Fibroblast of skin of left quadriceps (primary cell): ENCODE measurements at regions not wholly inside any gene's neighbourhood (a gene's known extent, or its start where the extent isn't known, plus 50 kb on each side); places are given as distances from the start of the nearest gene placed in this dataset.

Source experiments
- DNase-seq, 2 experiments: peaks; one replicate each; pipeline ENCODE4 v3.0.0-alpha.2; 2013; ENCODE audit warnings: low read depth in 2 of 2

DNA sequence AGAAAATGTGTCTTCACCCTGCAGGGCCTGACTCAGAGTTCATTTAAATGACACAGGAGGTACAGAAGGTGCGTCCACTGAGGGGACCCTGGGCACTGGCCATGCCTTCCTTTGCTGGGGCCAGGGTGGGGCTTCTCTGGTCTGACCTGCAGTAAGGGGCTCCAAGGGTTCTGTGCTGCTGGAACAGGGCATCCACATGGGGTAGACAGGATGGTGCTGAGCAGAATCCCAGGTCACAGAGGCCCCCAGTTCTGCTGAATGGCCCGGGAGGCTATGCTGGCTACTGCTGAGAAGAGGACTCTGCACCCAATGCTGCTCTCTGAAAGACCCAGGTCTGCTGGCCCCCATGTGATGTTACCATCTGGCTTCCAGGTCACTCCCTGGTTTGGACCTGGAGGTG is 150.4 kb upstream of the GGTLC1 start:
- DNase-seq, result no peak

DNA sequence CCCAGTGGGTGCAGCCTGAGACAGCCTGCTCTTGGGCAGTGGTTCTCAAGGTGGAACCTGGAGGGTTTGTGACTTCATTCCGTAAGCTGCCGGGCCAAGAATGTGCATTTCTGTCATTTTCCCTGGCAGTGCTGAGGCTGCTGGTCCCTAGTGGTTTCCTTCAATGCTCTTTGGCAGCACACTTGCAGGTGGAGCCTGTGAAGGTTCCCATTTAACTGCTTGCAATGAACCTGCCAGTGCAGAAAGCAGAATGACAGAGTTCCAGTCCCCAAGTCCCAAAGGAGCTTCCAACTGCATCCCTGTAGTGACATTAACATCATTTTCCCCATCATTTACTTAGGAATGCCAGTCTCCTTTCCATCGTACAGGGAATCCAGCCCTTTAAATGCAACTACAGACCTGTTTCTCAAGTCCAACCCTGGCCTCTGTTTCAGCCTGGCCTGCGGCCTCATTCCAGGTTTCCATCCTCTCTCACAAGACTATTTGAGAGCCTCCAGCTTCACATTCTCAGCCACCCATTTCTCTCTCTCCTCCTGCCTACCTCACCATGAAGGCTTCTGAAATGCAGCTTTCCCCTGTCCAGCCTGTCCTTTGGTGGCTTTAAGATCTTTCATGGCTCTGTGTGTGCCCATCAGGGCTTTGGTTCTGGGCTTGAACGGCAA is 149.7 kb upstream of the GGTLC1 start:
- no peak for DNase-seq

DNA sequence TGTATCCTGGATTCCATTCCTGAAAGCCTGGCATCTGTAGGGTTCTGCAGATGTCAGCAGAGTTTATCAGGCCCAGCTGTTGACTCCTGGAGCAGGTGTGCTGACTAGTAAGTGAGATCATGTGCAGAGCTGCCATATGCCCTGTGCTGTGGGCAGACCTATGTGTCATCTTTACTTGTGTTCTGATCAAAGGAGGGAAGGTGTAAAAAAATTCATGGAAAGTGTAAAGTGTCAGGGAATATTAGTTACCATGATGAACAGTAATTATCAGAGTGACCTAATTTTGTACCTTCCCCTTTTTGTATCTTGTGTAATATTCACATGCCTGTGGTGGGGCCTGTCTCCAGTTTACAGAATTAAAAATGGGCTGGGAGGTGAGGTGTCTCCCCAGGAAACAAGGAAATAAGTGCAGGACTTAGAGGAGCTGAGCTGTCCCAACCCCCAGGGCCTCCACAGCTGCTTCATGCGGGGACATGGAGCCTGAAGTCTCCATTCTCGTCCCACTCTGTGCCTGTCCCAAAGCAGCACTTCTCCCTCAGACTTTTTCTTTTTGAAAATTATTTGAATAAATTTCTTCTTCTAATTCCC is 148.2 kb upstream of the GGTLC1 start:
- no peak for DNase-seq

DNA sequence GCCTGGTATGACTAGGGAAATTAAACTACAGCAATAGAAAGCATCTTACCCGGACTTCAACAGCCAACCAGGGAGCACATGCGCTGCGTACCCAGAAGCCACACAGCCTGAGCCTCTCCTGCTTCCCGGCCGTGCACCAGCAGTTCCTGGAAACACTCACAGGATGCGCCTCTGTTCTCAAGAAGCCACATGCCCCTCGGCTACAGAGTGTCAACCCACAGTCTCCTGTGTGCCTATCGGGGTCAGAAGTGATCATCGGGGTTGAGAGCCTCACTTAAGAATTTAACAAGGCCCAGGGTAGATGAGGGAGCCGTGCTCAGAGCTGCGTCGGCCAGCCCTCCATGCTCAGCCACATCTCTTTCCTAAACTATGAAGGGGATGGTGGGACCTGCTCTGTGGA is 147.2 kb upstream of the GGTLC1 start:
- no peak for DNase-seq

DNA sequence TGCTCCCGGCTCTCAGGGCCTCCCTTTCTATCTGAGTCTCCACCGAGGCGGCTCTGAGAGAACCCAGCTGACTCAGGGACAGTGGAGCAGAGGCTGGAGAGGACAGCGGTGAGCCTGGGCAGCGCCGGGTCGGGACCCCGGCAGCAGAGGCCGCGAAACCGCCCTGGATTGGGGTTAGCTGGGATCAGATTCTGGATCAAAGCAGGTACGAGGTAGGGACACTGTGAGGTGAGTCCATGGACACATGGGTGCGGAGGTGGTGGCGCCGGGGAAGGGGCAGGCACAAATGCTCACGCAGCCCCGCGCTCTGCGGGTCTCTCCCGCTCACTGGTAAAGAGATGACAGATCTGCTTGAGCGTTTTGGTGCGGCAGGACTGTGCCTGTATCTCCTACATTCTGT is 146.4 kb upstream of the GGTLC1 start:
- no peak for DNase-seq

DNA sequence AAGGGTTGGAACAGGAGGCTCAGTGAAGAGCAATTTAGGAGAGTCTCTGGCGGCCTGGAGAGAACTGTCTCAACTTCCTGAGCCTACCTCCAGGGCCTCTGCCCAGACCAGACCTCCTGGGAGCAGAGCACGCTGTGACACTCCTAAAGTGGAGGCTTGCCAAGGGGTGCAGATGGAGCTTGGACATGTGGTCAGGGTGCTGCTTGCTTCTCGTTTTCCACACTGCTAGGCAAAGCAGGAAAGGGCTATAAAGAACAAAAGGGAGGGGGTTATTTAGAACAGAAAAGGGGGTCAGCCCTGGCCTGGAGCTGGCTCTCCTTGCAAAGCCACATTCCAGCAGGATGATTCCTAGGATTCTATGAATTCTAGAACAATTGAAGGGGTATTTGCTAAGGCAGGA is 145.7 kb upstream of the GGTLC1 start:
- no peak for DNase-seq

DNA sequence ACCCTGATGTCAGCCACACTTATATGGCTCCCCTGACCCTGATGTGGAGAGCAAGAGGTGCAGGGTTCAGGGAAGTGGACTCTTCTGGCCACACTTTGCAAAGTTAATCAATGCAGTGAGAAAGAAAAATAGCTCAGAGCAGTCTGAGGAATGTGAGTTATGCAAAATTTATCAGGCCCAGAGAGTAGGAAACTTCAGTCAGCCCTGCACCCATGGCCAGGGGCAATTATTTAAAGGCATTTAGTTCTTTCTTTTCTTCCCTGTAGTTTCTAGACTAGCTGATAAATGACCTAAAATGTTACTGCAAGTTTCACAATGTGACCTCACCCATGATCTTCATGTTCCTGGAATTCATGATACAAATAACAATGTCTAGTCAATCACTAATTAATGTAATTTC is 143.7 kb upstream of the GGTLC1 start:
- DNase-seq, result no peak

DNA sequence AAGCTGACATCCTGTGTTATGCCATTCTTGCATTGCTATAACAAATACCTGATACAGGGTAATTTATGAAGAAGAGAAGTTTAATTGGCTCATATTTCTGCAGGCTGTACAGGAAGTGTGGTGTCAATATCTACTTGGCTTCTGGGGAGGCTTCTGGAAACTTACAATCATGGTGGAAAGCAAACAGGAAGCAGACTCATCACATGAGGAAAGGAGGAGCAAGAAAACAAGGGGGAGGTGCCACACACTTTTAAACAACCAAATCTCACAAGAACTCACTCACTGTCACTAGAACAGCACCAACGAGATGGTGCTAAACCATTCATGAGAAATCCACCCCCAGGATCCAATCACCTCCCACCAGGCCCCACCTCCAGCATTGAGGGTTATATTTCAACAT is 143.1 kb upstream of the GGTLC1 start:
- no peak for DNase-seq

DNA sequence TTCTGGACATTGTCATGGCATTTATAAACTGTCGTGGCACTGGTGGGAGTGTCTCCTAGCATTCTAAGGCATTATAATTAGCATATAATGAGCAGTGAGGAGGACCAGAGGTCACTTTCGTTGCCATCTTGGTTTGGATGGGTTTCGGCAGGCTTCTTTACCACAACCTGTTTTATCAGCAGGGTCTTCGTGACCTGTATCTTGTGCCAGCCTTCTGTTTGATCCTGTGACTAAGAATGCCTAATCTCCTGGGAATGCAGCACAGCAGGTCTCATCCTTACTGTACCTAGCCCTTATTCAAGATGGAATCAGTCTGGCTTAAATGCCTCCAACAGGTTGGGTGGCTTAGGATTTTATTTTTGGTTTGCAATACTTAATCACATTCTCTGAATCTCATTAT is 142.7 kb upstream of the GGTLC1 start:
- DNase-seq, result no peak

DNA sequence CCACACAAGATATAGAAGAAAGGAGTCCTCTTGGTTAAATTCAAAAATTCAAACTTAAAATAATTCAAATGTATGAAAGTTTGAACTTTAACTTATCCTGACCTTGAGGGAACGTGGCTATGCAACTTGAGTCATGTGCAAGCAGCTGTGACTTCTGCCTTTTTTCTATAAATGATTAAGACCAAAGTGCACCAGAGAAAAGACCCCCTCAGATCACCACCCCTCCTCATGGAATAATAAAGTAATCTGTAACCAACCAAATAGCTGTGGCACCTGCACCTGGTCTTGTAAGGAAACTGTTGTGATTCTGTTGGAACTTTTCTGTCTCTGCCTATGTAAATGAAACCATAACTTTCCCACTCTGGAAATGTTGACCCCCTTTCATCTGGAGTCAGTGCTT is 141.1 kb upstream of the GGTLC1 start:
- no peak for DNase-seq

DNA sequence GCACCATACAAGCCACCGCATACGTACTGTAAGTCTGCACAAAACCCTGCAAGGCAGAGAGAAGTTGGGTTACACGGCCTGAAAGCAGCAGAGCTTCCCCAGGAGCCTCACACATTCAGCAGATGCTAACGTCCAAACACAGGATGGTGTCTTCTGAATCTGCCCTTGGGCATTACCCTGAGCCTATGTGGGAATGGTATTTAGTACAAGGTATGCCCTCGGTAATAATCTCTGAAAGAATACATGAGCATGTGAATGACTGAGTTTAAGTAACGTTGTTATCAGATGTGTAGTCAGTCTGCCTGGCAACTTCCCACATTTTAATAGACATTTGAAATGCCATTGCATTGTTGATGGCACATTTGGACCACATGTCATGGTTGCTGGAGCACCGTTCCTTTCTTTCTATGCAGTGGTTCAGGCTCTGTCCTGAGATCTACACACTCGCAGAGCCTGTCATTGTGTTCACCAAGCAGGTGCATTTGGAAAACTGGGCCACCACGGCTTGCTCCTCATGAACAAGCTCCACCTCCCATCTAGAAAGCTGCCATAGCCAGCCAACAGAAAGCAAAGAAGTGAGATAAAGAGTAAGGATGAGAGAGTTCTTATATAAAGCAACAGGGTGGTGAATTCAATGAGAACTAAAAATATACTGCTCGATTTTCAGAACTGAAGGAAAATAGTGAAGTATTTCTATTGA is 136.5 kb upstream of the GGTLC1 start:
- DNase-seq, result no peak

DNA sequence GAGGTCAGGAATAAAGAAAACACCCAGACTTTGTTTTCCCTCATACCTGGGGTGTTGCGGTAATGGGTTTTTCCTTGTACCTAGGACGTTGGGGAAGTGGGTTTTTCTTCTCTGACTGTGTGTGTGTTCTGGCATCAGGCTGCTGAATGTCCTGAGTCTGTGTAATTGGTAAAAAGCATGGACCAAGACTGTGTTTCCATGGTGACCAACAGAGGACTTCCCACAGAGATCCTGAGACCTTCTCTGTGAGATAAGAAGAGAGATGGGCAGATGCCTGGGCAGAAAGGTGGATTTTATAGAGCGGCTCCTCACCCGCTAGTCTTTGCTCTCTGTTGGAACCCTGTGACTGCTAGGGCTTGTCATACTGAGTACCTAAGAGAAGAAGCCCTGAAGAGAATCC is 135.4 kb upstream of the GGTLC1 start:
- DNase-seq, result no peak

DNA sequence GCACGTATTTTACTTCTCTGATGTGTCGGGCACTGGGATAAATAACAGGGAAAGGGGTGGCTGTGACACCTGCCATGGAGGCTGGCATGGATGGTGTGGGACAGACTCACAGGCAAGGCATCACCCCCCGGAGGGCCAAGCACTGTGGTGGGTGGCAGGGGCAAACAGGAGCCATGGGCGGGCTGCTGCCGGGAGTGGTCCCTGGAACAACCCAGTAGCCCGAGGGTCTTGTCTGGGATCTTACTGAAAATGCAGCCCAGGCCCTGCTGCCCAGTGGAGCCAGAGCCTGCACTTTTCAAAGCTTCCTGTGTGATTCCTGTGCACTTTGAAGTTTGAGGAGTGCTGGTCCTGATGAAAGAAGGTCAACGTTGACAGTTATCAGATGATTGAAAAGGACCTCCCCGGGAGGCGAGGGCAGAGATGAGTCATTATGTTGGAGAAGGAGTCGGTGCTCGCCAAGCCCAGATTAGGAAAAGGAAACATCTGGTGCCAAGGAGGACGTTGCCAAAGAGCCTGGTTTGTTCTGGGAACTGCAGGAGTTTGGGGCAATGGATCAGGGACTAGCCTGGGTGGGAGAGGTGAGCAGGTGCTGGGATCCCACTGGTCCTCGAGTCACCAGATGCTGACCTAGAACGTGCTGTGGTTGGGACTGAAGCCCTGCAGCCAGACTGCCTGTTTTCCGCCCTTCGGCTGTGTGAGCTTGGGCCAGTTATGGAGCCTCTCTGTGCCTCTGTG is 130.0 kb upstream of the GGTLC1 start:
- DNase-seq, result no peak

DNA sequence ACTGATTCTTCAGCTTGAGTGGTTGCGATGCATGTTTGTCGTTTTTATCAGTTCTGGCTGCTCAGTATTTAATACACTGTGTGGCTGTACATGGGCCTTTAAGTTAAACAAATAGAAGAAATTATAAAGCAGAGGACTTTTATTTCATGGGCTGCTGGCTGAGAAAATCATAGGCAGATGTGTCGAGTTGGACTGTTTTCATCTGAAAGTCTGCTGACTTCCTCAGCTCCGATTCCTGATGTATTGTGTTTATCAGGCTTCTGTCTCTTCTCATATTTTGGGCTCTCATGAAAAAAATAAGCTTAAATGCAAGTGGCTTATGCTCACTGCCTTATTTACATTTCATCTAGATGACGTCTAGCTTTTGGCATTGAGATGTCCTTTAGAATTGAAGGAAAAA is 129.5 kb upstream of the GGTLC1 start:
- no peak for DNase-seq

DNA sequence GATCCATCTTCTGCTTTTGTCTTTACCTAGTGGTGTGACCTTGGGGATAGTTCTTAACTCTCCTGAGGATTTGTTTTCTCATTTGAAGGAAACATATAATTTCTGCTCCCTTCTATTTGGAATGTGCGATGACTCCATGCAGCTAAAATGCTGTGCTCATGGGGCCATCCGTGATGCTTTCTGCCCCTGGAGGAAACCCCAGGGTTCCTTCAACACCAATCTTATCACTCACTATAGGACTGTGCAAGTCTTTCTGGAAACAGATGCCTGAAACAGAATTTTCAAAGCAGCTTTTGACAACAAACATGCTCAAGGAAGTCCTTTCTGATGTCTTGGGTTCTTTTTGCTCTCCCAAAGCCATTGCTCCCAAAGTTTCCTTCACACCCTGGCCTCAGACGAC is 128.8 kb upstream of the GGTLC1 start:
- no peak for DNase-seq

DNA sequence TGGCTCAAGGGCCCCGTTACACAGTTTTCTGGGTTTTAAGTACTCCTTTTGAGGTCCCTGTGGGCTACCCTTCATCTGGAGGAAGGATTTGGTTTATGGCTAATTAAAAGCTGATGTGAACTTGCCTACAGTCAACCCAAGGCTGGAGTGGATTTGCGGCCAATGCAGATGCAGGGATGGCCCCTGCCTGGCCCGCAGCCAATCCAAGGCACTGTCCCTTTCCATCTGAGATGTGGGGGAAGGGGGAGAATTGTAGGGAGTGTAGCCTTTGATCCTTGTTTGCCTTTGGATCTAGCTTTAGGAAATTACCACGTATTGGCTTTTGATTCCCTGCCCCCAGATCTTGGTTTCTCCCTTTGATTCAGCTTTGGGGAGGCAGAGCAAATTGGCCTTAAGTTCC is 128.0 kb upstream of the GGTLC1 start:
- DNase-seq, result no peak

DNA sequence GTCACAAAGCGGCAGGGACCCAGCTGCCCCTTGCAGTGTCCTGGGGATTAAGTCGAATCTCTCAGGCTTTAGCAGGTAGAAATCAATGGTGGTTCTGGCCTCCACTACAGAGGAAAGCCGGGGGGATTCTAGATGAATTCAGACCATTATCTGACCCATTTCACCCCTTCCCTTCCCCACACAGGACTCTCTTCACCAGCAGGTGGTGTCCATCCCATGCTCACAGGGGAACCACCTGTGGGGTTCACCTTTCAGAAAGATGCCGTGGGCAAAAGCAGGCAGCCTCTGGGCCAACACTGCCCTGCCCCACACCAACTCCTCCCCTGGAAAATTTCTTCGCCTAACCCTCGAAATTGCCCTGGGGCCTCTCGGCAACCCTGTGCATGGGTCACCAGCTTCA is 123.8 kb upstream of the GGTLC1 start:
- no peak for DNase-seq

DNA sequence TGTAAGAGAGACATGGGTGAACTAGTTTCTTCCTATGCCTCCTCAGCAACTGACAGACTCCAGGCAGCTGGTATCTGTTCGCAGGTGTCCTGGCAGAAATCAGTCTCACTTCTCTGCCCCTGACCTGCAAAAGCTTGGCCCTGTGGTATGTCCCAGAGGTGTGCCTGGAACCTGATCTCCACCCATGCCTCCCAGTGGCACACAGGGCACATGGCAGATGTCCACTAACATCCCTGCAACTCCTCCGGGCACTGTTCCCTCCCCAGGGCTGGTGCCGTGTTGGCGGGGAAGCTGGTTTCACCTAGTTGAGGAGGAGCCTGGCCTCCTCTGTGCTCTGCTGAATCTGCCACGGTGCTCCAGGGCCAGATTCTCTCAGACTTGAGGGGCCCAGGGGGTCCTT is 123.3 kb upstream of the GGTLC1 start:
- DNase-seq, result no peak

DNA sequence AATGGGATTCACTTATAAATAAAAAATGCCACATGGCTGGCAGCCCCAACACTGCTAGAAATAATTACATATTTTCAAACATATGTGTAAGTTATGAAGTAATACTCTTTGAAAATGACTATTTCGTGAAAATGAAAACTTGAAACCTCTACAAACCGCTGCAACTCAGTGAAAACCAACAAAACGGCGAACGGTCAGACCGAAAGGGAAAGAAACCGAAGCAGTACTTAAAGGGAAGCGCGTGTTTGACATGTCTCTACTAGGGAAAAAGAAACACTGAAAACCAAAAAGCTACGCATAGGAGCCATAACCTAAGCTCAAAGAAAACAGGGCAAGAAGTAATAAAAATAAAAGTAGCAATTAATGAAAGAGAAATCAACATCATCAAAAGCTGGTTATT is 121.0 kb upstream of the GGTLC1 start:
- DNase-seq, result no peak

DNA sequence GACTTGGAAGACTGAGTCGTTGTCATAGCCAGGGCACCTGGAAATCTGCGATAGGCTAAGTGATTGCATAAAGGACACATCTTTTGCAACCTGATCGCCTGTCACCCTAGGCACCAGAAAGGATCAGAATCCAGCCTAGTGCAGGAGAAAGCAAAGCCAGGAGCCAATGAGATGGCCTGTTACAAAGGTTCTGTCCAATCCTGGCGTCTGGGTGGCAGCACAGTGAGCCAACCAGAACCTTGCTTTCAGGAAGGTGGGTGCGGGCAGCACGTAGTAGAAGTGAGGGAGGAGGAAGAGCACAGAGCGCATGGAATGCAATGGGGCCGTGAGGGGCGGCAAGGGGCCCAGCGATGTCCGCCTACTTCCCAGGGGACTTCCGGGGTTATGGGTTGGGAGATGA is 120.4 kb upstream of the GGTLC1 start:
- no peak for DNase-seq

DNA sequence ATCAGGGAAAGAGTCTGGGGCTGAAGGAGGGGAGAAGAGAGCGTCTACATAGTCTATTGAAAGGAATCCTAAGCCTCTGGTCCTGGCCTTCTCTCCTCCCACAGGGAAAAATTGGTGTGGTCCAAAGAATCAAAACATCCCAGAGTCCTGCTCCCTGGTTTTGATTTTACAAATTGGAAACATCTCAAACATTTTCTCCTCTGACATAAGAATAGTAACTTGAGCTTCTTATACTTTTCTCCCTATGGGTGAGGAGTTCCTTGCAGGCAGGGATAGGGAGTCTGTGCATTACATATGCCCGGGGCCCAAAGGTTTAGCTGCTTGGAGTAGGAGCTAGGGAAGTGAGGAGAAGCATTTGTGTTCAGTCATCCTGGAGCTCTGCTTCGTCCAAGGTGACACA is 120.0 kb upstream of the GGTLC1 start:
- DNase-seq, result no peak

DNA sequence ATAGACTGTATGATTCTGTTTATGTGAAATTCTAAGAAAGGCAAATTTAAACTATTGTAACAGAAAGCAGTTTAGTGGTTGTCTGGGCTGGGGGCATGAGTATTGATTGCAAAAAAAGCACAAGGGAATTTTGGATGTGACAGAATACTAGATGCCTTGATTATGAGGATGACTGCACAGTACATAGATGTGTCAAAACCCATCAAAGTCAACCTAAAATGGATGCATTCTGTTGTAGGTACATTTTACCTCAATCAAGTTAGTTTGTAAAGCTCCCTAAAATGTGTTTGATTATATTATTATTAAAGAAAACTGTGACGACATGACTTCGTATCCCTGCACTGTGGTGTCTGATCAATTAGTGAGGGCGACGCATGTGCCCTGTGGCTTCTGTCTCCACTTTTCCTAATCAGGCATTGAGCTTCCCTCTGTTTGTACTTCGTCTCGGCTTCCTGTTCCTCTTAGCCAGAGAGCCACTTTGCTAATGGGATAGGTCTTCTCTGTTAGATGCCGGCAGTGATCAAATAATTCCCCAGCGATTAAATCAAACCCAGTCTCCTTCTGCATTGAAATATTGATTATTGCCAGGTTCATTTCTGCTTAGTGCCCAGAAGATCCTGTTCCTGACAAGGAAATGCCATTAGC is 118.3 kb upstream of the GGTLC1 start:
- no peak for DNase-seq
